ENCODE measurements at regions not wholly inside any gene's neighbourhood (a gene's known extent, or its start where the extent isn't known, plus 50 kb on each side); places are given as distances from the start of the nearest gene placed in this dataset.
"Not testable (repeated sequence)": the region's sequence is repeated elsewhere in the genome, so short reads cannot be mapped to it uniquely, and the experiment has no call there.

DNA sequence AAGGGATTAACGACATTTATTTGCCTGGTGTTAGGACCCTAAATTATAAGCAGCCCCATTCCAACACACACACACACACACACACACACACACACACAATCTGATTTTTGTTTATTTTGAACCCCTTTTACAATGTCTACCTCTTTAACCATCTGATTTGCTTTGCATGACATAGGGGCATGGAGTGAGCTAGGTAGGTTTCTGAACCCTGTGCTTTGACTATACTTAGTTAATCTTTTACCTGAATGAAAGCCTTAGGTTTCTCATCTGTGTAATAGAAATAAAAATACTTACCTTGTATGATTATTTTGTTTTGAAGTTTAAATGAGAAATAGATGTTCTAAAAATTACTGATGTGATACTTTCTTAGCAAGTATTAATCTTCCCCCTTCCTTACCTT, 94.7 kb upstream of the FOLH1 start:
- H3K27me3 ChIP-seq (ENCODE audit: control insufficient read depth in 4 of 4, insufficient read depth in 4 of 4, low read length in 3 of 4) = no peaks in the 10 kb centered on the region
- DNase-seq (ENCODE audit: low spot score) = no peak
- no peak overlapping the region for H3K4me3 ChIP-seq (ENCODE audit: low read depth in 1 of 3, low read length in 3 of 3)
- TF ChIP-seq YY1 (IDR thresholded peaks at IDR 0.05) = no peak
- H3K9me3 ChIP-seq (ENCODE audit: control insufficient read depth in 4 of 4, low read length in 3 of 4) = no peaks in the 10 kb centered on the region
- 88% methylated on average over 1 of the region's 1 CpG for WGBS
- H3K36me3 ChIP-seq (ENCODE audit: control insufficient read depth in 4 of 4, insufficient read depth in 3 of 4, low read depth in 1 of 4, low read length in 3 of 4) = no peaks in the 10 kb centered on the region
- no peaks in the 10 kb centered on the region for H3K4me1 ChIP-seq (ENCODE audit: control insufficient read depth in 4 of 4, insufficient read depth in 4 of 4, low read length in 3 of 4)
- no peak overlapping the region for H3K9ac ChIP-seq (ENCODE audit: low read depth in 1 of 2, low read length in 2 of 2)
- no peak overlapping the region for H3K27ac ChIP-seq (ENCODE audit: low read depth in 1 of 2, low read length in 2 of 2)

DNA sequence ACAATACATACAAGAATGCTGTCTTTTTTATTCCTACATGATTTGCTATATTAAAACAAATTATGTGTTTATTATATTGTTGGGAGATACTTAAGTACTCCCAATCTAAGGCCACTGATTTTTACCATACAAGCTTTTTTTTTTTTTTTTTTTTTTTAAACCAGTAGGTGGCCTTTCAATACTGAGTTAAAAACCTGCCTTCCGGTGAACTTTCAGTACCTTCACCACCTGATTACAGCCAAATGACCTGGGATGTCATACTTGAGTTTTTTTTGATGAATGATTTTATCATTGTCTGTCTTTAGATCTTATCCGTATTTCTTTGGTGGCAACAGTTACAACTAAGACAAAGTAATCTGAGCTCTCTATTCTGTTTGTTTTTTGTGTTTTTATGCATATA, 94.0 kb upstream of the FOLH1 start:
- H3K36me3 ChIP-seq (ENCODE audit: control insufficient read depth in 4 of 4, insufficient read depth in 3 of 4, low read depth in 1 of 4, low read length in 3 of 4) = no peaks in the 10 kb centered on the region
- H3K4me1 ChIP-seq (ENCODE audit: control insufficient read depth in 4 of 4, insufficient read depth in 4 of 4, low read length in 3 of 4) = no peaks in the 10 kb centered on the region
- H3K9ac ChIP-seq (ENCODE audit: low read depth in 1 of 2, low read length in 2 of 2) = no peak overlapping the region
- H3K27me3 ChIP-seq (ENCODE audit: control insufficient read depth in 4 of 4, insufficient read depth in 4 of 4, low read length in 3 of 4) = no peaks in the 10 kb centered on the region
- no peak overlapping the region for H3K4me3 ChIP-seq (ENCODE audit: low read depth in 1 of 3, low read length in 3 of 3)
- H3K27ac ChIP-seq (ENCODE audit: low read depth in 1 of 2, low read length in 2 of 2) = no peak overlapping the region
- TF ChIP-seq FOXA2 (IDR thresholded peaks at IDR 0.05) (no peak), RAD21 (IDR thresholded peaks at IDR 0.05) (peak; percentile 65 to 67), TAF1 (conservative IDR thresholded peaks at IDR 0.05) (no peak)
- TF ChIP-seq, protein P1, sequence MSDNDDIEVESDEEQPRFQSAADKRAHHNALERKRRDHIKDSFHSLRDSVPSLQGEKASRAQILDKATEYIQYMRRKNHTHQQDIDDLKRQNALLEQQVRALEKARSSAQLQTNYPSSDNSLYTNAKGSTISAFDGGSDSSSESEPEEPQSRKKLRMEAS (IDR thresholded peaks at IDR 0.05) = no peak
- TF ChIP-seq, protein P2, sequence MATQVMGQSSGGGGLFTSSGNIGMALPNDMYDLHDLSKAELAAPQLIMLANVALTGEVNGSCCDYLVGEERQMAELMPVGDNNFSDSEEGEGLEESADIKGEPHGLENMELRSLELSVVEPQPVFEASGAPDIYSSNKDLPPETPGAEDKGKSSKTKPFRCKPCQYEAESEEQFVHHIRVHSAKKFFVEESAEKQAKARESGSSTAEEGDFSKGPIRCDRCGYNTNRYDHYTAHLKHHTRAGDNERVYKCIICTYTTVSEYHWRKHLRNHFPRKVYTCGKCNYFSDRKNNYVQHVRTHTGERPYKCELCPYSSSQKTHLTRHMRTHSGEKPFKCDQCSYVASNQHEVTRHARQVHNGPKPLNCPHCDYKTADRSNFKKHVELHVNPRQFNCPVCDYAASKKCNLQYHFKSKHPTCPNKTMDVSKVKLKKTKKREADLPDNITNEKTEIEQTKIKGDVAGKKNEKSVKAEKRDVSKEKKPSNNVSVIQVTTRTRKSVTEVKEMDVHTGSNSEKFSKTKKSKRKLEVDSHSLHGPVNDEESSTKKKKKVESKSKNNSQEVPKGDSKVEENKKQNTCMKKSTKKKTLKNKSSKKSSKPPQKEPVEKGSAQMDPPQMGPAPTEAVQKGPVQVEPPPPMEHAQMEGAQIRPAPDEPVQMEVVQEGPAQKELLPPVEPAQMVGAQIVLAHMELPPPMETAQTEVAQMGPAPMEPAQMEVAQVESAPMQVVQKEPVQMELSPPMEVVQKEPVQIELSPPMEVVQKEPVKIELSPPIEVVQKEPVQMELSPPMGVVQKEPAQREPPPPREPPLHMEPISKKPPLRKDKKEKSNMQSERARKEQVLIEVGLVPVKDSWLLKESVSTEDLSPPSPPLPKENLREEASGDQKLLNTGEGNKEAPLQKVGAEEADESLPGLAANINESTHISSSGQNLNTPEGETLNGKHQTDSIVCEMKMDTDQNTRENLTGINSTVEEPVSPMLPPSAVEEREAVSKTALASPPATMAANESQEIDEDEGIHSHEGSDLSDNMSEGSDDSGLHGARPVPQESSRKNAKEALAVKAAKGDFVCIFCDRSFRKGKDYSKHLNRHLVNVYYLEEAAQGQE (IDR thresholded peaks at IDR 0.05) = no peak
- H3K9me3 ChIP-seq (ENCODE audit: control insufficient read depth in 4 of 4, low read length in 3 of 4) = no peaks in the 10 kb centered on the region
- WGBS = 26% methylated on average over 2 of the region's 2 CpGs
- no peak for DNase-seq (ENCODE audit: low spot score)

DNA sequence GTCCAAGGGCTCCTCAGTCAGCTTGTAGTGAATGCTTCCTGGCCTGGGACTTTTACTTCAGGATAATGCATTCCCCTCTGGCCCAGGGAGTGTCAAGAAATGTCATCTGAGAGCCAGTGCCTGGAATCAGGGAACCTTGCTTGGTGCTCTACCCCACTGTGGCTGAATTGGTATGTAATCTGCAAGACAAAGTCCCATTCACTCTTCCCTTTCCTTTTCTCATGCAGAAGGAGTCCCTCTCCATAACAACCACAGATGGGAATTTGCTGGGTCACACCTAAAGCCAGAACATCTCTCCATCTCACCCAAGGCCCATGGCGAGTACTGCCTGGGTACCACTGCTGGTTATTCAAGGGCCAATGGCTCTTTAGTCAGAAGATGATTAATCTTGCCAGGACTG, 89.6 kb upstream of the FOLH1 start:
- not testable (repeated sequence) for H3K4me1 ChIP-seq (ENCODE audit: control insufficient read depth in 4 of 4, insufficient read depth in 4 of 4, low read length in 3 of 4); H3K9ac ChIP-seq (ENCODE audit: low read depth in 1 of 2, low read length in 2 of 2); H3K4me3 ChIP-seq (ENCODE audit: low read depth in 1 of 3, low read length in 3 of 3); H3K36me3 ChIP-seq (ENCODE audit: control insufficient read depth in 4 of 4, insufficient read depth in 3 of 4, low read depth in 1 of 4, low read length in 3 of 4); DNase-seq (ENCODE audit: low spot score); H3K27me3 ChIP-seq (ENCODE audit: control insufficient read depth in 4 of 4, insufficient read depth in 4 of 4, low read length in 3 of 4); H3K27ac ChIP-seq (ENCODE audit: low read depth in 1 of 2, low read length in 2 of 2); H3K9me3 ChIP-seq (ENCODE audit: control insufficient read depth in 4 of 4, low read length in 3 of 4)
- WGBS = 93% methylated on average over 1 of the region's 1 CpG

DNA sequence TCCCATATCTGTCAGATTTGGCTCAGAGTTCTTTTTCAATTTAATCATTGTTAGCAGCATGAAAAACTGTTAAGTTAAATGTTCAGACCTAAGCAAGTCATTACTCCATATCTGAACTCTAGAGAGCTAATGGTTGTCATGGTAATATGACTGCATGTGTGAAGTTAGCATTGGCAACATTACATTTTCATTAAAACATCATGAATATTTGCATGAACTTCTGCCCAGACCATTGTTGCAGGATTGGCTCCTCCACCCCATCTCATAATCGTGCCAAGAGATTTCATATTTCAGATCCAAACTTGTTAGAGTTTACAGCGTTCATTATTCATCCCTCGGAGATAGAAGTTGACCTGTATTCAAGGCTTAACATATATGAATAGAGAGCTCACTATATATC, 75.5 kb upstream of the FOLH1 start:
- not testable (repeated sequence) for DNase-seq (ENCODE audit: low spot score); H3K4me1 ChIP-seq (ENCODE audit: control insufficient read depth in 4 of 4, insufficient read depth in 4 of 4, low read length in 3 of 4); H3K9me3 ChIP-seq (ENCODE audit: control insufficient read depth in 4 of 4, low read length in 3 of 4); H3K9ac ChIP-seq (ENCODE audit: low read depth in 1 of 2, low read length in 2 of 2); H3K27me3 ChIP-seq (ENCODE audit: control insufficient read depth in 4 of 4, insufficient read depth in 4 of 4, low read length in 3 of 4); H3K36me3 ChIP-seq (ENCODE audit: control insufficient read depth in 4 of 4, insufficient read depth in 3 of 4, low read depth in 1 of 4, low read length in 3 of 4); H3K27ac ChIP-seq (ENCODE audit: low read depth in 1 of 2, low read length in 2 of 2); H3K4me3 ChIP-seq (ENCODE audit: low read depth in 1 of 3, low read length in 3 of 3)
- 78% methylated on average over 3 of the region's 3 CpGs for WGBS

DNA sequence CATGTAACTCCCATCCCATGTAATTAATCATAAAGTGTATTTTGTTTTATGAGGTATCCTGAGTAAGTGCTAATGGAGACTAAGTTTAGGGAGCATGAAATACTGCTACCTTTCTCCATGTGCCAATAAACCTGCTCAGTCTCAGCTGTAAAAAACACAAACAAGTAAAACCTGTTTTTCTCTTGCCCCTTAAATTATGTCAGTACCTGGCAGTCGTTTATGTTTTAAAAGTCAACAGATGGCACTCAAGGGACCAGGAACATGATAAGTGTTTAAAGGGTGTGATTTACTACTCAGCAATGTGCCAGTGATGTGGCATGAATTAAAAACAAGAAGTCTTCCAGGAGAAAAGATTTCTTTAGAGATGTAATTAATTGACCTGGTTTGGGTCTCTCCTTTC, 74.9 kb upstream of the FOLH1 start:
- DNase-seq (ENCODE audit: low spot score); H3K36me3 ChIP-seq (ENCODE audit: control insufficient read depth in 4 of 4, insufficient read depth in 3 of 4, low read depth in 1 of 4, low read length in 3 of 4); H3K9ac ChIP-seq (ENCODE audit: low read depth in 1 of 2, low read length in 2 of 2); H3K27ac ChIP-seq (ENCODE audit: low read depth in 1 of 2, low read length in 2 of 2); H3K9me3 ChIP-seq (ENCODE audit: control insufficient read depth in 4 of 4, low read length in 3 of 4); H3K4me3 ChIP-seq (ENCODE audit: low read depth in 1 of 3, low read length in 3 of 3); H3K27me3 ChIP-seq (ENCODE audit: control insufficient read depth in 4 of 4, insufficient read depth in 4 of 4, low read length in 3 of 4); H3K4me1 ChIP-seq (ENCODE audit: control insufficient read depth in 4 of 4, insufficient read depth in 4 of 4, low read length in 3 of 4): not testable (repeated sequence)
- 13% methylated on average over 1 of the region's 1 CpG for WGBS

DNA sequence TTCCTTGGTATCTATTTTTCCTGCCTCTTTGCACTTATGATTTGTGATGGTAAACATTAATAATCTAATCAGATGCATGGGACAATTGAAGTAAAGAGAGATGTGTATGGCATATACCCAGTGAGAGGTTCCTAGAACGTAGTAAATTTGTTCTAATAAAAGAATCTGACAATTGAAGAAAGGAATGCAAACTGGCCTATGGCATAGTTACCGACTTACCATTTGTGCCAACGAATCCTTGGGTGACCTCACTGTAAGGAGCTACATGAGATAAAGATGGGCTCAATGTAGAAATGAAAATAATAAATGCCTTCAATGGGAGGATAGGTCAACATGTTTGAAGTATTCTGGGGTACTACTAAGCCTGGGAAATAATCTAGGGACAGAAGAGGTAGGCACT, 73.7 kb upstream of the FOLH1 start:
- H3K4me1 ChIP-seq (ENCODE audit: control insufficient read depth in 4 of 4, insufficient read depth in 4 of 4, low read length in 3 of 4); H3K27ac ChIP-seq (ENCODE audit: low read depth in 1 of 2, low read length in 2 of 2); H3K4me3 ChIP-seq (ENCODE audit: low read depth in 1 of 3, low read length in 3 of 3); H3K27me3 ChIP-seq (ENCODE audit: control insufficient read depth in 4 of 4, insufficient read depth in 4 of 4, low read length in 3 of 4); H3K9ac ChIP-seq (ENCODE audit: low read depth in 1 of 2, low read length in 2 of 2); H3K36me3 ChIP-seq (ENCODE audit: control insufficient read depth in 4 of 4, insufficient read depth in 3 of 4, low read depth in 1 of 4, low read length in 3 of 4); DNase-seq (ENCODE audit: low spot score); H3K9me3 ChIP-seq (ENCODE audit: control insufficient read depth in 4 of 4, low read length in 3 of 4): not testable (repeated sequence)
- WGBS = 85% methylated on average over 3 of the region's 3 CpGs

DNA sequence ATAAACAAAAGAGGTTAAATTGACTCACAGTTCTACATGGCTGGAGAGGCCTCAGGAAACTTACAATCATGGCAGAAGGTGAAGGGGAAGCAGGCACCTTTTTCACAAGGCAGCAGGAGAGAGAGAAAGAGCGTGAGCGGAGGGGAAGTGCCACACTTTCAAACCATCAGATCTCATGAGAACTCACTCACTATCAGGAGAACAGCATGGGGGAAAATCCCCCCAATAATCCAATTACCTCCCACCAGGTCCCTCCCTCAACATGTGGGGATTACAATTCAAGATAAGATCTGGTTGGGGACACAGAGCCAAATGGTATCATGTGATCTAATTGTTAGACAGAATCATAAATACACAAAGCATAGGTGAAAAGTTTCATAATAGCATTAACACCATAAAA, 69.5 kb upstream of the FOLH1 start:
- WGBS = 94% methylated on average over 2 of the region's 2 CpGs
- not testable (repeated sequence) for H3K27me3 ChIP-seq (ENCODE audit: control insufficient read depth in 4 of 4, insufficient read depth in 4 of 4, low read length in 3 of 4); H3K4me1 ChIP-seq (ENCODE audit: control insufficient read depth in 4 of 4, insufficient read depth in 4 of 4, low read length in 3 of 4)

More for the DNA sequence above, 69.5 kb upstream of the FOLH1 start:
- not testable (repeated sequence) for H3K4me3 ChIP-seq (ENCODE audit: low read depth in 1 of 3, low read length in 3 of 3); H3K9me3 ChIP-seq (ENCODE audit: control insufficient read depth in 4 of 4, low read length in 3 of 4); H3K36me3 ChIP-seq (ENCODE audit: control insufficient read depth in 4 of 4, insufficient read depth in 3 of 4, low read depth in 1 of 4, low read length in 3 of 4); DNase-seq (ENCODE audit: low spot score); H3K27ac ChIP-seq (ENCODE audit: low read depth in 1 of 2, low read length in 2 of 2); H3K9ac ChIP-seq (ENCODE audit: low read depth in 1 of 2, low read length in 2 of 2)
